ENCODE measurements at regions not wholly inside any gene's neighbourhood (a gene's known extent, or its start where the extent isn't known, plus 50 kb on each side); places are given as distances from the start of the nearest gene placed in this dataset.

GRCh38 chr10:108631332-108631731 is 1292.0 kb downstream of the XPNPEP1 start:
- TF ChIP-seq, protein P1, sequence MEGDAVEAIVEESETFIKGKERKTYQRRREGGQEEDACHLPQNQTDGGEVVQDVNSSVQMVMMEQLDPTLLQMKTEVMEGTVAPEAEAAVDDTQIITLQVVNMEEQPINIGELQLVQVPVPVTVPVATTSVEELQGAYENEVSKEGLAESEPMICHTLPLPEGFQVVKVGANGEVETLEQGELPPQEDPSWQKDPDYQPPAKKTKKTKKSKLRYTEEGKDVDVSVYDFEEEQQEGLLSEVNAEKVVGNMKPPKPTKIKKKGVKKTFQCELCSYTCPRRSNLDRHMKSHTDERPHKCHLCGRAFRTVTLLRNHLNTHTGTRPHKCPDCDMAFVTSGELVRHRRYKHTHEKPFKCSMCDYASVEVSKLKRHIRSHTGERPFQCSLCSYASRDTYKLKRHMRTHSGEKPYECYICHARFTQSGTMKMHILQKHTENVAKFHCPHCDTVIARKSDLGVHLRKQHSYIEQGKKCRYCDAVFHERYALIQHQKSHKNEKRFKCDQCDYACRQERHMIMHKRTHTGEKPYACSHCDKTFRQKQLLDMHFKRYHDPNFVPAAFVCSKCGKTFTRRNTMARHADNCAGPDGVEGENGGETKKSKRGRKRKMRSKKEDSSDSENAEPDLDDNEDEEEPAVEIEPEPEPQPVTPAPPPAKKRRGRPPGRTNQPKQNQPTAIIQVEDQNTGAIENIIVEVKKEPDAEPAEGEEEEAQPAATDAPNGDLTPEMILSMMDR (conservative IDR thresholded peaks at IDR 0.05 in 1 of 2, IDR thresholded peaks at IDR 0.05 in 1 of 2; ENCODE audit: extremely low read depth in 1 of 2, insufficient read depth in 1 of 2, low read depth in 1 of 2, low read length in 2 of 2) = no peak
- no peak for TF ChIP-seq EZH2 (IDR thresholded peaks at IDR 0.05; ENCODE audit: borderline replicate concordance, low read length)
